Left lung (tissue), 4 donors: ENCODE measurements at regions not wholly inside any gene's neighbourhood (a gene's known extent, or its start where the extent isn't known, plus 50 kb on each side); places are given as distances from the start of the nearest gene placed in this dataset.

ENCODE experiments used
- ATAC-seq: fragments of 200-7000 bp; cut with Tn5 transposase; one replicate; pipeline ENCODE4 v1.9.1; 2020; ENCODE audit warnings: moderate library complexity
- DNase-seq, 4 donors: peaks; one replicate each; pipeline ENCODE4 v3.0.0-alpha.2; 2013 to 2020
- H3K27ac ChIP-seq, 2 donors: fragments of 200-600 bp; sonication (generic) in 1 of 2; one replicate each; pipeline versions ENCODE4 v1.5.0 to v1.8.0; 2020 to 2021
- H3K27me3 ChIP-seq, 2 donors: fragments of 200-600 bp; sonication (generic) in 1 of 2; one replicate each; pipeline versions ENCODE4 v1.5.0 to v1.8.0; 2020 to 2021
- H3K36me3 ChIP-seq, 2 donors: fragments of 200-600 bp; sonication (generic) in 1 of 2; one replicate each; pipeline versions ENCODE4 v1.5.0 to v1.8.0; 2020 to 2021
- H3K4me1 ChIP-seq, 2 donors: fragments of 200-600 bp; one replicate each; pipeline ENCODE4 v1.8.0; 2021
- H3K4me3 ChIP-seq, 2 donors: fragments of 200-600 bp; sonication (generic) in 1 of 2; one replicate each; pipeline versions ENCODE4 v1.5.0 to v1.8.0; 2020 to 2021; ENCODE audit warnings: mild to moderate bottlenecking in 1 of 2
- H3K9me3 ChIP-seq, 2 donors: fragments of 200-600 bp; sonication (generic) in 1 of 2; one replicate each; pipeline versions ENCODE4 v1.5.0 to v1.8.0; 2020 to 2021
- CTCF ChIP-seq, 2 donors: fragments of 200-600 bp; sonication (generic) in 1 of 2; IDR thresholded peaks; one replicate each; pipeline versions ENCODE4 v1.5.0 to v1.8.0; 2021; ENCODE audit warnings: antibody characterized with exemption in 2 of 2
- intact Hi-C, 2 donors: fragments of 100-400 bp; cut with DNase I; formaldehyde crosslinking; loops; one replicate each; pipeline versions ENCODE4 v1.11.2 to v1.14.2; 2022
- donor health status: DM: no; HTN: yes; CAD: no.
- donor health status: DM: no; HTN: no; CAD: no.

GRCh38 chr4:137333031-137333430, 199.3 kb downstream of the PCDH18 start:
- TF ChIP-seq CTCF (IDR thresholded peaks at IDR 0.05): no peak
- intact Hi-C loops: no loop called here
- Histone ChIP-seq H3K9me3 (peaks cover 0 to 14% of the 10 kb centered on the region in 2 donors), H3K4me3 (no peak overlapping the region), H3K36me3 (no peaks in the 10 kb centered on the region), H3K4me1 (no peaks in the 10 kb centered on the region), H3K27me3 (no peaks in the 10 kb centered on the region), H3K27ac (no peak overlapping the region)
- ATAC-seq: no peak
- no peak for DNase-seq

GRCh38 chr4:137312257-137312656, 220.0 kb downstream of the PCDH18 start:
- no peak overlapping the region for H3K27ac ChIP-seq
- no peaks in the 10 kb centered on the region for H3K9me3 ChIP-seq
- intact Hi-C loops: no loop called here
- no peaks in the 10 kb centered on the region for H3K4me1 ChIP-seq
- H3K4me3 ChIP-seq: no peak overlapping the region
- no peak for TF ChIP-seq CTCF (IDR thresholded peaks at IDR 0.05)
- ATAC-seq (no peak), DNase-seq (no peak)
- no peaks in the 10 kb centered on the region for H3K27me3 ChIP-seq
- no peaks in the 10 kb centered on the region for H3K36me3 ChIP-seq

- ATAC-seq: peak; percentile 38
- Histone ChIP-seq H3K27me3 (no peaks in the 10 kb centered on the region), H3K4me3 (no peak overlapping the region), H3K36me3 (no peaks in the 10 kb centered on the region), H3K27ac (no peak overlapping the region), H3K9me3 (no peaks in the 10 kb centered on the region), H3K4me1 (no peaks in the 10 kb centered on the region)
- no peak for DNase-seq
- intact Hi-C loops: no loop called here
- TF ChIP-seq CTCF (IDR thresholded peaks at IDR 0.05): no peak
Observed at GRCh38 chr4:137310593-137311490, 221.5 kb downstream of the PCDH18 start.

GRCh38 chr4:137310166-137310565, 222.1 kb downstream of the PCDH18 start:
- H3K36me3 ChIP-seq: no peaks in the 10 kb centered on the region
- H3K27me3 ChIP-seq: no peaks in the 10 kb centered on the region
- no peaks in the 10 kb centered on the region for H3K9me3 ChIP-seq
- no peak overlapping the region for H3K27ac ChIP-seq
- H3K4me1 ChIP-seq: no peaks in the 10 kb centered on the region
- TF ChIP-seq CTCF (IDR thresholded peaks at IDR 0.05): no peak
- H3K4me3 ChIP-seq: no peak overlapping the region
- intact Hi-C loops: no loop called here
- ATAC-seq (no peak), DNase-seq (no peak)

GRCh38 chr4:137309424-137309823, 222.9 kb downstream of the PCDH18 start:
- no peak overlapping the region for H3K4me3 ChIP-seq
- no peak for TF ChIP-seq CTCF (IDR thresholded peaks at IDR 0.05)
- H3K36me3 ChIP-seq: no peaks in the 10 kb centered on the region
- DNase-seq (no peak), ATAC-seq (no peak)
- H3K9me3 ChIP-seq: no peaks in the 10 kb centered on the region
- no peak overlapping the region for H3K27ac ChIP-seq
- intact Hi-C loops: no loop called here
- H3K4me1 ChIP-seq: no peaks in the 10 kb centered on the region
- H3K27me3 ChIP-seq: no peaks in the 10 kb centered on the region
